ENCODE measurements at regions not wholly inside any gene's neighbourhood (a gene's known extent, or its start where the extent isn't known, plus 50 kb on each side); places are given as distances from the start of the nearest gene placed in this dataset.

GRCh38 chr3:65231544-65231943 is 543.7 kb upstream of the ADAMTS9 start:
- no peak for DNase-seq

GRCh38 chr3:65230261-65231139 is 542.7 kb upstream of the ADAMTS9 start:
- no peak for DNase-seq

GRCh38 chr3:65226287-65226686 is 538.5 kb upstream of the ADAMTS9 start:
- no peak for DNase-seq

- no peak for DNase-seq
These were observed 522.4 kb upstream of the ADAMTS9 start for GRCh38 chr3:65210026-65210814.

GRCh38 chr3:65202395-65202794 is 514.6 kb upstream of the ADAMTS9 start:
- DNase-seq: no peak

- no peak for DNase-seq
These were observed 514.1 kb upstream of the ADAMTS9 start for GRCh38 chr3:65201926-65202325.

- DNase-seq: no peak
These were observed 512.6 kb upstream of the ADAMTS9 start for GRCh38 chr3:65200310-65200970.

- DNase-seq: no peak
These were observed 508.9 kb upstream of the ADAMTS9 start for GRCh38 chr3:65196663-65197062.

- DNase-seq: no peak
These were observed 507.6 kb upstream of the ADAMTS9 start for GRCh38 chr3:65195211-65196006.

GRCh38 chr3:65194744-65195143 is 506.9 kb upstream of the ADAMTS9 start:
- DNase-seq: no peak

- no peak for DNase-seq
These were observed 506.4 kb upstream of the ADAMTS9 start for GRCh38 chr3:65194047-65194714.

GRCh38 chr3:65193531-65193930 is 505.7 kb upstream of the ADAMTS9 start:
- no peak for DNase-seq

GRCh38 chr3:65190111-65190510 is 502.3 kb upstream of the ADAMTS9 start:
- no peak for DNase-seq

- DNase-seq: no peak
These were observed 498.5 kb upstream of the ADAMTS9 start for GRCh38 chr3:65186268-65186667.

- DNase-seq: no peak
These were observed 494.9 kb upstream of the ADAMTS9 start for GRCh38 chr3:65182682-65183081.

GRCh38 chr3:65182085-65182484 is 494.3 kb upstream of the ADAMTS9 start:
- DNase-seq: no peak

GRCh38 chr3:65181391-65181871 is 493.6 kb upstream of the ADAMTS9 start:
- no peak for DNase-seq

- DNase-seq: no peak
These were observed 490.9 kb upstream of the ADAMTS9 start for GRCh38 chr3:65178703-65179102.

- DNase-seq: no peak
These were observed 490.2 kb upstream of the ADAMTS9 start for GRCh38 chr3:65177960-65178376.

- DNase-seq: no peak
These were observed 486.9 kb upstream of the ADAMTS9 start for GRCh38 chr3:65174713-65175112.

- no peak for DNase-seq
These were observed 486.0 kb upstream of the ADAMTS9 start for GRCh38 chr3:65173841-65174240.

GRCh38 chr3:65172209-65172608 is 484.4 kb upstream of the ADAMTS9 start:
- DNase-seq: no peak
